ENCODE measurements at regions not wholly inside any gene's neighbourhood (a gene's known extent, or its start where the extent isn't known, plus 50 kb on each side); places are given as distances from the start of the nearest gene placed in this dataset.

GRCh38 chr19:23531976-23532375 is 136.7 kb upstream of the ZNF91 start:
- no peak for DNase-seq

- no peak for DNase-seq
These were observed 136.0 kb upstream of the ZNF91 start for GRCh38 chr19:23531231-23531790.

- DNase-seq: peak; percentile 80
These were observed 133.1 kb upstream of the ZNF91 start for GRCh38 chr19:23528376-23528775.

GRCh38 chr19:23527797-23528196 is 132.5 kb upstream of the ZNF91 start:
- DNase-seq: peak; percentile 55

- DNase-seq: no peak
These were observed 131.0 kb upstream of the ZNF91 start for GRCh38 chr19:23526302-23526701.

GRCh38 chr19:23525276-23525852 is 130.1 kb upstream of the ZNF91 start:
- DNase-seq: peak; percentile 34

GRCh38 chr19:23523863-23524262 is 128.6 kb upstream of the ZNF91 start:
- no peak for DNase-seq

- no peak for DNase-seq
These were observed 127.2 kb upstream of the ZNF91 start for GRCh38 chr19:23522431-23522830.

- DNase-seq: no peak
These were observed 126.2 kb upstream of the ZNF91 start for GRCh38 chr19:23521471-23521870.

GRCh38 chr19:23520441-23520840 is 125.2 kb upstream of the ZNF91 start:
- no peak for DNase-seq

- no peak for DNase-seq
These were observed 123.8 kb upstream of the ZNF91 start for GRCh38 chr19:23519031-23519430.

GRCh38 chr19:23516266-23516665 is 121.0 kb upstream of the ZNF91 start:
- DNase-seq: no peak

- DNase-seq: no peak
These were observed 120.3 kb upstream of the ZNF91 start for GRCh38 chr19:23515551-23515950.

- peak; percentile 79 for DNase-seq
These were observed 117.1 kb upstream of the ZNF91 start for GRCh38 chr19:23512151-23512925.

- peak; percentile 35 for DNase-seq
These were observed 114.6 kb upstream of the ZNF91 start for GRCh38 chr19:23509686-23510450.

GRCh38 chr19:23507446-23507845 is 112.2 kb upstream of the ZNF91 start:
- DNase-seq: no peak

- peak; percentile 5 for DNase-seq
These were observed 110.5 kb upstream of the ZNF91 start for GRCh38 chr19:23505738-23506137.

GRCh38 chr19:23482829-23483228 is 87.6 kb upstream of the ZNF91 start:
- DNase-seq: peak; percentile 73

GRCh38 chr19:23481043-23481442 is 85.8 kb upstream of the ZNF91 start:
- DNase-seq: peak; percentile 96

- DNase-seq: no peak
These were observed 80.2 kb upstream of the ZNF91 start for GRCh38 chr19:23475477-23475876.

- no peak for DNase-seq
These were observed 79.5 kb upstream of the ZNF91 start for GRCh38 chr19:23474761-23475160.

- DNase-seq: no peak
These were observed 78.9 kb upstream of the ZNF91 start for GRCh38 chr19:23474172-23474571.

GRCh38 chr19:23470873-23471545 is 75.7 kb upstream of the ZNF91 start:
- peak; percentile 34 for DNase-seq

Measured in DMS53 (cell line).